Prostate gland (tissue), 2 donors: ENCODE measurements at regions not wholly inside any gene's neighbourhood (a gene's known extent, or its start where the extent isn't known, plus 50 kb on each side); places are given as distances from the start of the nearest gene placed in this dataset.

Experiments
- DNase-seq: peaks from one replicate; pipeline ENCODE4 v3.0.0-alpha.2; 2019; ENCODE audit warnings: low spot score
- H3K27ac ChIP-seq, 2 donors: fragments of 200-600 bp; sonication (generic); 2 replicates each; pipeline ENCODE4 v1.5.1; 2017 to 2019
- H3K27me3 ChIP-seq: fragments of 200-600 bp; sonication (generic); replicated peaks from 2 replicates; pipeline ENCODE4 v1.5.1; 2019; ENCODE audit not compliant: insufficient read depth
- H3K36me3 ChIP-seq, 2 donors: fragments of 200-600 bp; sonication (generic); 1 replicate in 1 of 2; 2 replicates in 1 of 2; pipeline versions ENCODE4 v1.5.1 to v1.8.1; 2017 to 2019
- H3K4me1 ChIP-seq: fragments of 200-600 bp; sonication (generic); replicated peaks from 2 replicates; pipeline ENCODE4 v1.5.1; 2019
- H3K4me3 ChIP-seq, 2 donors: fragments of 200-600 bp; sonication (generic); 2 replicates each; pipeline ENCODE4 v1.5.1; 2017 to 2019
- H3K9me3 ChIP-seq: fragments of 200-600 bp; sonication (generic); 2 replicates; pipeline ENCODE4 v1.5.1; 2017
- CTCF ChIP-seq, 4 experiments: fragments of 200-600 bp in 2 of 4; fragments of 450-650 bp in 2 of 4; sonication (generic) in 2 of 4; IDR thresholded peaks; 1 replicate in 3 of 4; 2 replicates in 1 of 4; pipeline ENCODE4 v1.5.1; 2016 to 2019; ENCODE audit warnings: antibody characterized with exemption in 4 of 4, mild to moderate bottlenecking in 2 of 4, moderate library complexity in 2 of 4
- POLR2A ChIP-seq: fragments of 450-650 bp; IDR thresholded peaks from one replicate; pipeline ENCODE4 v1.6.1; 2016; ENCODE audit warnings: antibody characterized with exemption, mild to moderate bottlenecking
- POLR2AphosphoS5 ChIP-seq: sonication (generic); formaldehyde crosslinking; IDR thresholded peaks from one replicate; pipeline ENCODE4 v1.6.1; 2017; ENCODE audit warnings: antibody characterized with exemption
- WGBS: methylation state at CpG from one replicate; pipeline ENCODE4 v1.1.5; 2018; 5-methylcytosine and 5-hydroxymethylcytosine counted together
- intact Hi-C: fragments of 100-400 bp; cut with DNase I; formaldehyde crosslinking; loops from one replicate; pipeline ENCODE4 v1.14.2; 2022

- no peak for DNase-seq
- Histone ChIP-seq H3K27me3 (no peaks in the 10 kb centered on the region), H3K9me3 (no peaks in the 10 kb centered on the region), H3K36me3 (no peaks in the 10 kb centered on the region), H3K4me3 (no peak overlapping the region), H3K27ac (no peak overlapping the region), H3K4me1 (no peaks in the 10 kb centered on the region)
- 47% methylated on average over 10 of the region's 10 CpGs for WGBS
- TF ChIP-seq POLR2A (no peak), CTCF (IDR thresholded peaks at IDR 0.05) (no peak), POLR2AphosphoS5 (no peak)
- intact Hi-C loops: no loop called here
These were observed 201.5 kb upstream of the TNRC6C start for GRCh38 chr17:77756846-77757560.

GRCh38 chr17:77757561-77757898, 201.0 kb upstream of the TNRC6C start:
- H3K27me3 ChIP-seq: no peaks in the 10 kb centered on the region
- H3K27ac ChIP-seq: no peak overlapping the region
- TF ChIP-seq POLR2AphosphoS5: no peak
- intact Hi-C loops: no loop called here
- no peak overlapping the region for H3K4me3 ChIP-seq
- H3K9me3 ChIP-seq: no peaks in the 10 kb centered on the region
- H3K36me3 ChIP-seq: no peaks in the 10 kb centered on the region
- no peak for DNase-seq
- WGBS: 63% methylated on average over 7 of the region's 7 CpGs
- no peaks in the 10 kb centered on the region for H3K4me1 ChIP-seq

- intact Hi-C loops: no loop called here
- DNase-seq: no peak
- Histone ChIP-seq H3K4me3 (no peak overlapping the region), H3K9me3 (no peaks in the 10 kb centered on the region), H3K27me3 (no peaks in the 10 kb centered on the region), H3K36me3 (no peaks in the 10 kb centered on the region), H3K27ac (no peak overlapping the region), H3K4me1 (no peaks in the 10 kb centered on the region)
- TF ChIP-seq POLR2A (no peak), CTCF (IDR thresholded peaks at IDR 0.05) (no peak), POLR2AphosphoS5 (no peak)
- WGBS: 44% methylated on average over 6 of the region's 6 CpGs
These were observed 195.5 kb upstream of the TNRC6C start for GRCh38 chr17:77763023-77763422.

GRCh38 chr17:77763575-77763974, 194.9 kb upstream of the TNRC6C start:
- WGBS: 70% methylated on average over 5 of the region's 5 CpGs
- Histone ChIP-seq H3K9me3 (no peaks in the 10 kb centered on the region), H3K4me1 (no peaks in the 10 kb centered on the region), H3K27ac (no peak overlapping the region), H3K4me3 (no peak overlapping the region), H3K27me3 (no peaks in the 10 kb centered on the region), H3K36me3 (no peaks in the 10 kb centered on the region)
- TF ChIP-seq CTCF (IDR thresholded peaks at IDR 0.05) (no peak), POLR2A (no peak), POLR2AphosphoS5 (no peak)
- intact Hi-C loops: no loop called here
- DNase-seq: no peak

- intact Hi-C loops: no loop called here
- 93% methylated on average over 1 of the region's 1 CpG for WGBS
- TF ChIP-seq POLR2A: no peak
- DNase-seq: no peak
- no peak overlapping the region for H3K4me3 ChIP-seq
- no peaks in the 10 kb centered on the region for H3K27me3 ChIP-seq
- H3K27ac ChIP-seq: no peak overlapping the region
- H3K36me3 ChIP-seq: no peaks in the 10 kb centered on the region
- H3K4me1 ChIP-seq: no peaks in the 10 kb centered on the region
- H3K9me3 ChIP-seq: no peaks in the 10 kb centered on the region
These were observed 193.2 kb upstream of the TNRC6C start for GRCh38 chr17:77765292-77765691.

GRCh38 chr17:77767148-77767547, 191.4 kb upstream of the TNRC6C start:
- no peak for TF ChIP-seq CTCF (IDR thresholded peaks at IDR 0.05)
- TF ChIP-seq POLR2AphosphoS5: no peak
- TF ChIP-seq POLR2A: no peak
- no peak overlapping the region for H3K4me3 ChIP-seq
- intact Hi-C loops: no loop called here

More at GRCh38 chr17:77767148-77767547, 191.4 kb upstream of the TNRC6C start:
- Histone ChIP-seq H3K36me3 (no peaks in the 10 kb centered on the region), H3K9me3 (no peaks in the 10 kb centered on the region), H3K27me3 (no peaks in the 10 kb centered on the region), H3K27ac (no peak overlapping the region), H3K4me1 (no peaks in the 10 kb centered on the region)
- DNase-seq: no peak
